ENCODE measurements at regions not wholly inside any gene's neighbourhood (a gene's known extent, or its start where the extent isn't known, plus 50 kb on each side); places are given as distances from the start of the nearest gene placed in this dataset.

DNA sequence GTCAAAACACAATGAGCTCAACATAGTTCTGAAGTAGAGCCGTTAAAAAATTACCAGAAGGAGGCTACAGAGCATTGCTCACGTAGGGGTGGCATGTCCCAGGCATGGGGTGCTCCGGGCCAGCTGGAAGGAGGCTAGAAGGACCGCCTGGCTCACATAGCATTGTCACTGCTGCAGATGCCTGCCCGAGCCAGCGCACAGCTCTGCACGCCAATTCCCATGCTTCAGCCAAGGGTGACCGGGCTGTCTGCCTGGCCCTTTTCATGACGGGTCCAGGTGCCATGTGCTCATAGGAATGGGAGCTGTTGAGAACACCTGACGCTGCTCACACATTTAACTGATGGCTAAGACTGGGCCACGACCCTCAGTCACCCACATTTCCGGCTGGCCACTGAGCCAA lies 228.9 kb upstream of the FOXF1 start:
- DNase-seq (ENCODE audit: extremely low spot score, unreplicated experiment), result no peak
- Mint-ChIP-seq H3K27ac (ENCODE audit: unreplicated experiment) (no peak overlapping the region), H3K36me3 (ENCODE audit: unreplicated experiment) (no peaks in the 10 kb centered on the region), H3K9me3 (ENCODE audit: unreplicated experiment) (no peaks in the 10 kb centered on the region), H3K4me1 (ENCODE audit: unreplicated experiment) (no peaks in the 10 kb centered on the region), H3K4me3 (ENCODE audit: unreplicated experiment) (no peak overlapping the region), H3K27me3 (ENCODE audit: unreplicated experiment) (peaks cover 44% of the 10 kb centered on the region)
- TF ChIP-seq, protein P1, sequence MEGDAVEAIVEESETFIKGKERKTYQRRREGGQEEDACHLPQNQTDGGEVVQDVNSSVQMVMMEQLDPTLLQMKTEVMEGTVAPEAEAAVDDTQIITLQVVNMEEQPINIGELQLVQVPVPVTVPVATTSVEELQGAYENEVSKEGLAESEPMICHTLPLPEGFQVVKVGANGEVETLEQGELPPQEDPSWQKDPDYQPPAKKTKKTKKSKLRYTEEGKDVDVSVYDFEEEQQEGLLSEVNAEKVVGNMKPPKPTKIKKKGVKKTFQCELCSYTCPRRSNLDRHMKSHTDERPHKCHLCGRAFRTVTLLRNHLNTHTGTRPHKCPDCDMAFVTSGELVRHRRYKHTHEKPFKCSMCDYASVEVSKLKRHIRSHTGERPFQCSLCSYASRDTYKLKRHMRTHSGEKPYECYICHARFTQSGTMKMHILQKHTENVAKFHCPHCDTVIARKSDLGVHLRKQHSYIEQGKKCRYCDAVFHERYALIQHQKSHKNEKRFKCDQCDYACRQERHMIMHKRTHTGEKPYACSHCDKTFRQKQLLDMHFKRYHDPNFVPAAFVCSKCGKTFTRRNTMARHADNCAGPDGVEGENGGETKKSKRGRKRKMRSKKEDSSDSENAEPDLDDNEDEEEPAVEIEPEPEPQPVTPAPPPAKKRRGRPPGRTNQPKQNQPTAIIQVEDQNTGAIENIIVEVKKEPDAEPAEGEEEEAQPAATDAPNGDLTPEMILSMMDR (IDR thresholded peaks at IDR 0.05), result no peak

GRCh38 chr16:86283944-86284343 lies 226.4 kb upstream of the FOXF1 start:
- Mint-ChIP-seq H3K4me1 (ENCODE audit: unreplicated experiment) (no peaks in the 10 kb centered on the region), H3K9me3 (ENCODE audit: unreplicated experiment) (no peaks in the 10 kb centered on the region), H3K27ac (ENCODE audit: unreplicated experiment) (no peak overlapping the region), H3K36me3 (ENCODE audit: unreplicated experiment) (no peaks in the 10 kb centered on the region), H3K4me3 (ENCODE audit: unreplicated experiment) (no peak overlapping the region), H3K27me3 (ENCODE audit: unreplicated experiment) (peaks cover 62% of the 10 kb centered on the region)
- no peak for DNase-seq (ENCODE audit: extremely low spot score, unreplicated experiment)
- TF ChIP-seq, protein P1 (IDR thresholded peaks at IDR 0.05), result no peak

DNA sequence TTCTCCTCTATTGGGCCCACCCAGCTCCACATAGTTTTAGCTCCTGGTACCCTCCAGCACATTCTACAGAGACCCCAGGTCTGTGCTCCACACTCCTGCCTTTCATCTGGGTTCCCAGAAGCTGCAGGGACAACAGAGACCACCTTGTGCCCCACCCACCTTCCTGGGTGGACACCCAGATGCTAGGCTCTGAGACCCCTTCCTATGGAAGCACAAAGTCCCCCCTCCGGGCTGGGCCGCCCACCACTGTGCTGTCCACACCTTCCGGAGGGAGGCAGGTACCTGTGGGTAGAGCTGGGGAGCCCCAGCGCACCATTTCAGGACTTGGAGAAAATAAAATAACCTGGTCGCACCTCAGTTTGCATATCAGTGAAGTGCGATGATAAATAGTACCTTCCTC lies 224.9 kb upstream of the FOXF1 start:
- no peak for DNase-seq (ENCODE audit: extremely low spot score, unreplicated experiment)
- no peak overlapping the region for H3K27ac Mint-ChIP-seq (ENCODE audit: unreplicated experiment)
- no peaks in the 10 kb centered on the region for H3K9me3 Mint-ChIP-seq (ENCODE audit: unreplicated experiment)
- TF ChIP-seq, protein P1 (IDR thresholded peaks at IDR 0.05), result no peak
- no peaks in the 10 kb centered on the region for H3K4me1 Mint-ChIP-seq (ENCODE audit: unreplicated experiment)
- no peak overlapping the region for H3K4me3 Mint-ChIP-seq (ENCODE audit: unreplicated experiment)
- peaks cover 68% of the 10 kb centered on the region for H3K27me3 Mint-ChIP-seq (ENCODE audit: unreplicated experiment)
- no peaks in the 10 kb centered on the region for H3K36me3 Mint-ChIP-seq (ENCODE audit: unreplicated experiment)

DNA sequence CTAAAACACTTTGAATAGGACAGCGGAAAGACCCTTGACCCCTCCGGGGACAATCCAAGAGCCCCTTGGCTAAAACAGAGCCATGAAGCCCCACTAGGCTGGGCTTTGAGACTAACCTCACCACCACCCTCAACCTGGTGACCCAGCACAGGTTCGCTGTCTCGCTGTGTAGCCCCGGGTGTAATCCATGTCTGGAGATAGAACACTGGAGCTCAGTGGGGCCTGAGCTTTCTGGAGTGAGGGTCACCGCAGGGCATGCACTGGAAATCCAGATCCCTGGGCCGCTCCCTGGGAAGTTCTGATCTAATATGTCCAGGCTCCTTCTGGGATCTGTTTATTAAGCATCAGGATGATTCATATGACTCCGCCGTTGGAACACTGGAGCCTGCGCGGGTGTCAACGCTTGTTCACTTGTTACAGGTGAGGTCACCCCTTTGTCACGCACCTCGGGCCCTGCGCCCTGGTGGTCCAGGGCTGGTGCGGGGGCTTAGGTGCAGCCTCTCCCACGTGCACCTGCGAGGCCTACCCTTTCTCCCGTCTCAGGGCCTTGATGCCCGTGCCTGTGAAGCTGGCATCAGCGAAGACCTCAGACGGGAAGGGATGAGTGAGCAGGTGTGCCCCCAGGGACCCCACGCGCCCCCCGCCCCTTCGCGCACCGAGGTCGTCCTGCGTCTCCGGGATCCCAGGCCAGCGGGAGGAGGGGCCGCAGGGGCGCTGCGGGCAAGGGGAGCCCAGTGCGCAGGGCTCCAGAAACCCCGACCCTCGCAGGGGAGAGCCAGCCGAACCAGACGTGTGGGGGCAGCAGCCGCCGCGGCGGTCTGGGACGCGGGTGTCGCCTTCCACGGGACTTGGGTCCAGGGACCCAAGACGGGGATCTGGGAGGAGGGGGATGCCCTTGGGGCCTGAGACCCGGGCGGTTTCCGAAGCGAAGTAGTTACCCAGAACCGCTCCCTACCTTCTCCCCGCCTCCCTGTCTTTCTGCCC lies 224.1 kb upstream of the FOXF1 start:
- Mint-ChIP-seq H3K27ac (ENCODE audit: unreplicated experiment) (no peak overlapping the region), H3K27me3 (ENCODE audit: unreplicated experiment) (peaks cover 71% of the 10 kb centered on the region), H3K4me3 (ENCODE audit: unreplicated experiment) (no peak overlapping the region), H3K36me3 (ENCODE audit: unreplicated experiment) (no peaks in the 10 kb centered on the region), H3K4me1 (ENCODE audit: unreplicated experiment) (no peaks in the 10 kb centered on the region), H3K9me3 (ENCODE audit: unreplicated experiment) (no peaks in the 10 kb centered on the region)
- TF ChIP-seq, protein P1 (IDR thresholded peaks at IDR 0.05), result no peak
- DNase-seq (ENCODE audit: extremely low spot score, unreplicated experiment), result no peak

DNA sequence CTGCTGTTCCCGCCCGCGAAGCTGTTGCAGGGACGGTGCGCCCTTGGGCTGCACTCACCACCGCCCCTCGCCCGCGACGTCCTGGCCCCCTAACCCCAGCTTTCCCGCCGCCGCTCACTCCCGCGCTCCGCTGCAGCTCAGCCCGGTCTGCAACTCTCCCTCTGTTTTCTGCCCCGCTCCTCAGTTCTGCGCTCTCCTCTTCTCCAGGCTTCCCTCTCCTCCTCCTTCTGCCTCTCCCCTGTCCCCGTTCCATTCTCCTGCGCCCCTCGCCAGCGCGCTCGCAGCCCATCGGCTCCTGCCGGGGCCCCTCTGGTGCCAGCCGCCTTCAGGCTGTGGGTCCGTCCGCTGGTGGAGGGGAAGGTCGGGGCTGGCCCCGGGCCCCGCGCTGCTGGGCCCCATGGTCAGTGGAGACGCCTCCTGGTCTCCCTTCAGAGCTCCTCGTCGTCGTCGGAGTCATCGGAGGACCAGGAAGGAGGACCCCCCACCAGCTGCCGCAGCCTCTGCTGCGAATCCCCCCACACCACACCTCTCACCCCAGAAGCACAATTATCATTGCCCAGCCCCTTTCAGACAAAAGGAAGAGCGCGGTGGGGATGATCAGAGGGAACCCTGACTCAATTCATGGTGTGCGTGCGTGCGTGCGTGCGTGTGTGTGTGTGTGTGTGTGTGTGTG lies 223.2 kb upstream of the FOXF1 start:
- H3K4me3 Mint-ChIP-seq (ENCODE audit: unreplicated experiment), result no peak overlapping the region
- DNase-seq (ENCODE audit: extremely low spot score, unreplicated experiment), result peak; percentile 82

More for the DNA sequence above, 223.2 kb upstream of the FOXF1 start:
- TF ChIP-seq, protein P1 (IDR thresholded peaks at IDR 0.05), result no peak
- no peak overlapping the region for H3K27ac Mint-ChIP-seq (ENCODE audit: unreplicated experiment)
- no peaks in the 10 kb centered on the region for H3K4me1 Mint-ChIP-seq (ENCODE audit: unreplicated experiment)
- no peaks in the 10 kb centered on the region for H3K36me3 Mint-ChIP-seq (ENCODE audit: unreplicated experiment)
- H3K27me3 Mint-ChIP-seq (ENCODE audit: unreplicated experiment), result peaks cover 71% of the 10 kb centered on the region
- H3K9me3 Mint-ChIP-seq (ENCODE audit: unreplicated experiment), result no peaks in the 10 kb centered on the region
